ENCODE measurements at regions not wholly inside any gene's neighbourhood (a gene's known extent, or its start where the extent isn't known, plus 50 kb on each side); places are given as distances from the start of the nearest gene placed in this dataset.

DNA sequence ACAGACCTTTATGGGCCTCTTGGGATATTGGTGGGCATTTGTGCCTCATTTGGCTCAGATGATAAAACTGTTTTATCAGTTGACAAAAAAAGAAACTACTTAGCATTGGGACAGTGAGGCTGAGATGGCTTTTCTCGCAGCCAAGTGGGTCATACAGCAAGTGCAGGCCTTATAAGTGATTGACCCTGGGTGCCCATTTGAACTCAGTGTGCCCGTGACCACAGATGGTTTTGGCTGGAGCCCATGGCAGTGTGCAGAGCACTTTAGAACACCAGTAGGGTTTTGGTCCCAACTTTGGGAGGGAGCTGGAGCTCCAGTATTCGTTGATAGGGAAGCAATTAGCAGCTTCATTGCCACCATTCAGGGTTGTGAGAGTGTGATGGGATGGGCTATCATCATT, 404.5 kb upstream of the LARGE1 start (continued):
- TF ChIP-seq NR2C2 (CRISPR knock-in tag; IDR thresholded peaks at IDR 0.05) (no peak), KAT7 (CRISPR knock-in tag; IDR thresholded peaks at IDR 0.05; ENCODE audit: borderline replicate concordance) (no peak)

DNA sequence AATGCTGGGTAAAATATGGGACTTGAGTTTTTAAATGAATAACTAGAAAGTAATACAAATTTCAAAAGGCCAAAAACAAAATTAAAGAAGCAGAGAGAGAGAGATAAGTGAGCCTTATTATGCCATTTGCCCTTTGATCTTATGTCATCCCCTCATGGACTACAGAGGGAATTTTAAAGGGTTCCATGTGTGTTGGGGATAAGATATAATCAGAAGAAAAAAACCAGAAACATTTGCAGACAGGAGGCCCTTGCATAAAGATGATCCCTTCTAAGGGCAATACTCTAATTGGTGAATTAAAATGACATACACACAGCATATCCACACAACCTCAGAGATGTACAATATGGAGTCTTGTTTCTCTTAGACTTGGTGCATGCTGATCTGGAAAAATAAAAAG, 406.6 kb upstream of the LARGE1 start:
- H3K27ac Mint-ChIP-seq: no peak overlapping the region
- POLR2A ChIA-PET: no interaction called here
- CTCF ChIA-PET: no interaction called here
- no peaks in the 10 kb centered on the region for H3K4me1 Mint-ChIP-seq
- H3K27me3 Mint-ChIP-seq (ENCODE audit: low read depth): no peaks in the 10 kb centered on the region
- no peak overlapping the region for H3K4me3 Mint-ChIP-seq
- no peak for TF ChIP-seq KAT7 (CRISPR knock-in tag; IDR thresholded peaks at IDR 0.05; ENCODE audit: borderline replicate concordance)
- TF ChIP-seq TCF7 (CRISPR knock-in tag; IDR thresholded peaks at IDR 0.05; ENCODE audit: low read depth): no peak
- no peak for TF ChIP-seq ZNF138 (CRISPR knock-in tag; conservative IDR thresholded peaks at IDR 0.05)
- no peak for TF ChIP-seq NFATC4 (CRISPR knock-in tag; IDR thresholded peaks at IDR 0.05)
- no peak for TF ChIP-seq NR2C2 (CRISPR knock-in tag; IDR thresholded peaks at IDR 0.05)
- TF ChIP-seq, protein P1, sequence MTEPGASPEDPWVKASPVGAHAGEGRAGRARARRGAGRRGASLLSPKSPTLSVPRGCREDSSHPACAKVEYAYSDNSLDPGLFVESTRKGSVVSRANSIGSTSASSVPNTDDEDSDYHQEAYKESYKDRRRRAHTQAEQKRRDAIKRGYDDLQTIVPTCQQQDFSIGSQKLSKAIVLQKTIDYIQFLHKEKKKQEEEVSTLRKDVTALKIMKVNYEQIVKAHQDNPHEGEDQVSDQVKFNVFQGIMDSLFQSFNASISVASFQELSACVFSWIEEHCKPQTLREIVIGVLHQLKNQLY (CRISPR knock-in tag; IDR thresholded peaks at IDR 0.05): no peak
- TF ChIP-seq, protein P2, sequence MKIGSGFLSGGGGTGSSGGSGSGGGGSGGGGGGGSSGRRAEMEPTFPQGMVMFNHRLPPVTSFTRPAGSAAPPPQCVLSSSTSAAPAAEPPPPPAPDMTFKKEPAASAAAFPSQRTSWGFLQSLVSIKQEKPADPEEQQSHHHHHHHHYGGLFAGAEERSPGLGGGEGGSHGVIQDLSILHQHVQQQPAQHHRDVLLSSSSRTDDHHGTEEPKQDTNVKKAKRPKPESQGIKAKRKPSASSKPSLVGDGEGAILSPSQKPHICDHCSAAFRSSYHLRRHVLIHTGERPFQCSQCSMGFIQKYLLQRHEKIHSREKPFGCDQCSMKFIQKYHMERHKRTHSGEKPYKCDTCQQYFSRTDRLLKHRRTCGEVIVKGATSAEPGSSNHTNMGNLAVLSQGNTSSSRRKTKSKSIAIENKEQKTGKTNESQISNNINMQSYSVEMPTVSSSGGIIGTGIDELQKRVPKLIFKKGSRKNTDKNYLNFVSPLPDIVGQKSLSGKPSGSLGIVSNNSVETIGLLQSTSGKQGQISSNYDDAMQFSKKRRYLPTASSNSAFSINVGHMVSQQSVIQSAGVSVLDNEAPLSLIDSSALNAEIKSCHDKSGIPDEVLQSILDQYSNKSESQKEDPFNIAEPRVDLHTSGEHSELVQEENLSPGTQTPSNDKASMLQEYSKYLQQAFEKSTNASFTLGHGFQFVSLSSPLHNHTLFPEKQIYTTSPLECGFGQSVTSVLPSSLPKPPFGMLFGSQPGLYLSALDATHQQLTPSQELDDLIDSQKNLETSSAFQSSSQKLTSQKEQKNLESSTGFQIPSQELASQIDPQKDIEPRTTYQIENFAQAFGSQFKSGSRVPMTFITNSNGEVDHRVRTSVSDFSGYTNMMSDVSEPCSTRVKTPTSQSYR (CRISPR knock-in tag; IDR thresholded peaks at IDR 0.05): no peak
- no peak for TF ChIP-seq GABPB1 (CRISPR knock-in tag; IDR thresholded peaks at IDR 0.05)
- TF ChIP-seq SMAD3 (CRISPR knock-in tag; IDR thresholded peaks at IDR 0.05; ENCODE audit: borderline replicate concordance): no peak
- DNase-seq (ENCODE audit: low spot score) (no peak), ATAC-seq (no peak)
- H3K36me3 Mint-ChIP-seq: no peaks in the 10 kb centered on the region
- H3K9me3 Mint-ChIP-seq: peaks cover 4% of the 10 kb centered on the region; the same call in 1 of the 2 replicates

DNA sequence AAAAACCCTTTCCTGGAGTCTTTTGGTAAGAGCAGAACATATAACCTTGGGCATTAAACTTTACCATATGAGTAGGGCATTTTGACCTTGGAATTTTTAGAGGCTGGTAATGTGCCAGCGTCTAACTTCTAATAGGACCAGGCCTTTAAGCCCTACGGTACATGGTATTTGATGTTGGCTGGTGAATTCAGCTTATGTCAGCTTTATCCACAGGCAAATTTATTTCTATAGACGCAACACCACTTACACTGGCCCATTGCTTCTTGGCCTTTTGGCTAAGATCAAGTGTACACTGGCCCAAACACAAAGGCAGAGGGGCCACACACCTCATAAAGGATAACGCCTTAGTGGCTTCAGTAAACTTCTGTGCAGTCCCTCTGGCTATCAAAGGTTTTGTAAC, 410.2 kb upstream of the LARGE1 start:
- Mint-ChIP-seq H3K4me3 (no peak overlapping the region), H3K27ac (no peak overlapping the region), H3K27me3 (ENCODE audit: low read depth) (no peaks in the 10 kb centered on the region), H3K36me3 (peaks cover 4% of the 10 kb centered on the region; the same call in 1 of the 2 replicates), H3K9me3 (peaks cover 23% of the 10 kb centered on the region), H3K4me1 (no peaks in the 10 kb centered on the region)
- no peak for TF ChIP-seq SMAD4 (CRISPR knock-in tag; IDR thresholded peaks at IDR 0.05)
- TF ChIP-seq, protein P3, sequence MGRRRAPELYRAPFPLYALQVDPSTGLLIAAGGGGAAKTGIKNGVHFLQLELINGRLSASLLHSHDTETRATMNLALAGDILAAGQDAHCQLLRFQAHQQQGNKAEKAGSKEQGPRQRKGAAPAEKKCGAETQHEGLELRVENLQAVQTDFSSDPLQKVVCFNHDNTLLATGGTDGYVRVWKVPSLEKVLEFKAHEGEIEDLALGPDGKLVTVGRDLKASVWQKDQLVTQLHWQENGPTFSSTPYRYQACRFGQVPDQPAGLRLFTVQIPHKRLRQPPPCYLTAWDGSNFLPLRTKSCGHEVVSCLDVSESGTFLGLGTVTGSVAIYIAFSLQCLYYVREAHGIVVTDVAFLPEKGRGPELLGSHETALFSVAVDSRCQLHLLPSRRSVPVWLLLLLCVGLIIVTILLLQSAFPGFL (CRISPR knock-in tag; IDR thresholded peaks at IDR 0.05; ENCODE audit: borderline replicate concordance): no peak
- TF ChIP-seq NFE2L1 (CRISPR knock-in tag; IDR thresholded peaks at IDR 0.05): no peak
- no peak for TF ChIP-seq ZNF416 (CRISPR knock-in tag; IDR thresholded peaks at IDR 0.05)
- TF ChIP-seq, protein P4, sequence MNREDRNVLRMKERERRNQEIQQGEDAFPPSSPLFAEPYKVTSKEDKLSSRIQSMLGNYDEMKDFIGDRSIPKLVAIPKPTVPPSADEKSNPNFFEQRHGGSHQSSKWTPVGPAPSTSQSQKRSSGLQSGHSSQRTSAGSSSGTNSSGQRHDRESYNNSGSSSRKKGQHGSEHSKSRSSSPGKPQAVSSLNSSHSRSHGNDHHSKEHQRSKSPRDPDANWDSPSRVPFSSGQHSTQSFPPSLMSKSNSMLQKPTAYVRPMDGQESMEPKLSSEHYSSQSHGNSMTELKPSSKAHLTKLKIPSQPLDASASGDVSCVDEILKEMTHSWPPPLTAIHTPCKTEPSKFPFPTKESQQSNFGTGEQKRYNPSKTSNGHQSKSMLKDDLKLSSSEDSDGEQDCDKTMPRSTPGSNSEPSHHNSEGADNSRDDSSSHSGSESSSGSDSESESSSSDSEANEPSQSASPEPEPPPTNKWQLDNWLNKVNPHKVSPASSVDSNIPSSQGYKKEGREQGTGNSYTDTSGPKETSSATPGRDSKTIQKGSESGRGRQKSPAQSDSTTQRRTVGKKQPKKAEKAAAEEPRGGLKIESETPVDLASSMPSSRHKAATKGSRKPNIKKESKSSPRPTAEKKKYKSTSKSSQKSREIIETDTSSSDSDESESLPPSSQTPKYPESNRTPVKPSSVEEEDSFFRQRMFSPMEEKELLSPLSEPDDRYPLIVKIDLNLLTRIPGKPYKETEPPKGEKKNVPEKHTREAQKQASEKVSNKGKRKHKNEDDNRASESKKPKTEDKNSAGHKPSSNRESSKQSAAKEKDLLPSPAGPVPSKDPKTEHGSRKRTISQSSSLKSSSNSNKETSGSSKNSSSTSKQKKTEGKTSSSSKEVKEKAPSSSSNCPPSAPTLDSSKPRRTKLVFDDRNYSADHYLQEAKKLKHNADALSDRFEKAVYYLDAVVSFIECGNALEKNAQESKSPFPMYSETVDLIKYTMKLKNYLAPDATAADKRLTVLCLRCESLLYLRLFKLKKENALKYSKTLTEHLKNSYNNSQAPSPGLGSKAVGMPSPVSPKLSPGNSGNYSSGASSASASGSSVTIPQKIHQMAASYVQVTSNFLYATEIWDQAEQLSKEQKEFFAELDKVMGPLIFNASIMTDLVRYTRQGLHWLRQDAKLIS (CRISPR knock-in tag; IDR thresholded peaks at IDR 0.05; ENCODE audit: borderline replicate concordance): no peak
- DNase-seq (ENCODE audit: low spot score) (no peak), ATAC-seq (no peak)
- ChIA-PET CTCF (no interaction called here), POLR2A (no interaction called here)

Measured in WTC11 (cell line).